ENCODE measurements at regions not wholly inside any gene's neighbourhood (a gene's known extent, or its start where the extent isn't known, plus 50 kb on each side); places are given as distances from the start of the nearest gene placed in this dataset.

- TF ChIP-seq, protein P1, sequence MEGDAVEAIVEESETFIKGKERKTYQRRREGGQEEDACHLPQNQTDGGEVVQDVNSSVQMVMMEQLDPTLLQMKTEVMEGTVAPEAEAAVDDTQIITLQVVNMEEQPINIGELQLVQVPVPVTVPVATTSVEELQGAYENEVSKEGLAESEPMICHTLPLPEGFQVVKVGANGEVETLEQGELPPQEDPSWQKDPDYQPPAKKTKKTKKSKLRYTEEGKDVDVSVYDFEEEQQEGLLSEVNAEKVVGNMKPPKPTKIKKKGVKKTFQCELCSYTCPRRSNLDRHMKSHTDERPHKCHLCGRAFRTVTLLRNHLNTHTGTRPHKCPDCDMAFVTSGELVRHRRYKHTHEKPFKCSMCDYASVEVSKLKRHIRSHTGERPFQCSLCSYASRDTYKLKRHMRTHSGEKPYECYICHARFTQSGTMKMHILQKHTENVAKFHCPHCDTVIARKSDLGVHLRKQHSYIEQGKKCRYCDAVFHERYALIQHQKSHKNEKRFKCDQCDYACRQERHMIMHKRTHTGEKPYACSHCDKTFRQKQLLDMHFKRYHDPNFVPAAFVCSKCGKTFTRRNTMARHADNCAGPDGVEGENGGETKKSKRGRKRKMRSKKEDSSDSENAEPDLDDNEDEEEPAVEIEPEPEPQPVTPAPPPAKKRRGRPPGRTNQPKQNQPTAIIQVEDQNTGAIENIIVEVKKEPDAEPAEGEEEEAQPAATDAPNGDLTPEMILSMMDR (conservative IDR thresholded peaks at IDR 0.05; ENCODE audit: low read length) = no peak
- TF ChIP-seq EZH2phosphoT487 (IDR thresholded peaks at IDR 0.05; ENCODE audit: borderline replicate concordance, low read depth, low read length) = no peak
Observed at GRCh38 chr7:83849131-83849530, 200.2 kb upstream of the SEMA3E start.
